Panc1 (cell line): ENCODE measurements at regions not wholly inside any gene's neighbourhood (a gene's known extent, or its start where the extent isn't known, plus 50 kb on each side); places are given as distances from the start of the nearest gene placed in this dataset.

Source experiments
- CTCF ChIP-seq: fragments of 450-650 bp; IDR thresholded peaks from 2 replicates; pipeline ENCODE4 v1.5.1; 2017; ENCODE audit warnings: mild to moderate bottlenecking
- POLR2AphosphoS5 ChIP-seq: IDR thresholded peaks from 2 replicates; pipeline ENCODE4 v1.6.1; 2012; ENCODE audit warnings: mild to moderate bottlenecking, low read depth, low read length, moderate library complexity
- SIN3A ChIP-seq: IDR thresholded peaks from 2 replicates; pipeline ENCODE4 v1.6.1; 2012; ENCODE audit warnings: low read depth, mild to moderate bottlenecking, low read length, moderate library complexity, borderline replicate concordance; ENCODE audit not compliant: insufficient read depth

GRCh38 chr3:159789742-159790635 lies 198.6 kb upstream of the IL12A start:
- TF ChIP-seq CTCF (no peak), POLR2AphosphoS5 (no peak), SIN3A (no peak)
